DMS53 (cell line): ENCODE measurements at regions not wholly inside any gene's neighbourhood (a gene's known extent, or its start where the extent isn't known, plus 50 kb on each side); places are given as distances from the start of the nearest gene placed in this dataset.
"Not testable (repeated sequence)": the region's sequence is repeated elsewhere in the genome, so short reads cannot be mapped to it uniquely, and the experiment has no call there.

Experiments used
- DNase-seq: peaks from one replicate; lab custom pipeline; 2025; lab: John Stamatoyannopoulos, UW

- no peak for DNase-seq
These were observed 95.3 kb upstream of the MAN1A1 start for GRCh38 chr6:119444642-119445557.

DNA sequence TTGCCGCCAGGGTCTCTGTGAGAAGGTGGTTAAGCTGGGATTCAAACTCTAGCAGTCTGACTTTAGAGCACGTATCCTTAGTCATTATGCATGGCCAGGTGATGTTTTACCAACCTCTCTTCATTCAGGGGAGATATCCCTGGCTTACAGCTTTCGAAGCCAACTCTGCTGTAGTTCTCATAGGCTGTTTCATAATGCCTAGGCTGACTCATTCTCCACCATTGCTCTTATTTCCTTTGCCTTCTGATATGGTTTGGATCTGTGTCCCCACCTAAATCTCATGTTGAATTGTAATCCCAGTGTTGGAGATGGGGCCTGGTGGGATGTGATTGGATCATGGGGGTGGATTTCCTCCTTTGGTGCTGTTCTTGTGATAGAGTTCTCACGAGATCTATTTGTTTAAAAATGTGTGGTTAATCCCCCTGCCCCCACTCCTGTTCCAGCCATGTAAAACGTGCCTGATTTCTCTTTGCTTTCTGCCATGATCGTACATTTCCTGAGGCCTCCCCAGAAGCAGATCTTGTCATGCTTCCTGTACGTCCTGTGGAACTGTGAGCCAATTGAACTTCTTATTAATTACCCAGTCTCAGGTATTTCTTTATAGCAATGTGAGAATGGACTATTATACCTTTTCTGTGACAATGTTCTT, 94.6 kb upstream of the MAN1A1 start:
- peak; percentile 11 for DNase-seq

- DNase-seq: peak; percentile 88
These were observed 93.2 kb upstream of the MAN1A1 start for GRCh38 chr6:119442776-119443184.

- no peak for DNase-seq
These were observed 91.4 kb upstream of the MAN1A1 start for GRCh38 chr6:119440953-119441352.

- no peak for DNase-seq
These were observed 87.0 kb upstream of the MAN1A1 start for GRCh38 chr6:119436583-119436982.

- no peak for DNase-seq
These were observed 82.2 kb upstream of the MAN1A1 start for GRCh38 chr6:119431799-119432198.

- DNase-seq: no peak
These were observed 81.2 kb upstream of the MAN1A1 start for GRCh38 chr6:119430805-119431204.

DNA sequence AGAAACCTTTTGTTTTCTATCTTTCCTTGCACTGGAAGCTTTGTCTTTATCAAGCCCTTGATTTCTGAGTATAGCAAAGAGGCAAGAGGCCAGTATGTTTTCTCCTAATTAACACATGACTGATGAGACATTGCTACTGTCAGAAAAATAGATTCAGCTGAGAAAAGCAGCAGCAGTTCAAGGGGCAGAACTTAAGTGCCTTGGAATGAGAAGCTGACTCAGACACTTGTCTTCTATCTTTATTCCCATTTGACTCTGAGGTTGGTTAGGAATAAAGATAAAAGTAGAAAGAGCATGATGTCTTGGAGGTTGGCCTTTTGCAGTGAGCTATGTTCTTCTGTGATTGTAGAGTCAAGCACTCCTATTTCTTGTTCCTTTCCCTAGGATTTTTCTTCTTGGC, 79.1 kb upstream of the MAN1A1 start:
- DNase-seq: no peak

- peak; percentile 10 for DNase-seq
These were observed 77.1 kb upstream of the MAN1A1 start for GRCh38 chr6:119426619-119427018.

- DNase-seq: no peak
These were observed 74.4 kb upstream of the MAN1A1 start for GRCh38 chr6:119423996-119424395.

DNA sequence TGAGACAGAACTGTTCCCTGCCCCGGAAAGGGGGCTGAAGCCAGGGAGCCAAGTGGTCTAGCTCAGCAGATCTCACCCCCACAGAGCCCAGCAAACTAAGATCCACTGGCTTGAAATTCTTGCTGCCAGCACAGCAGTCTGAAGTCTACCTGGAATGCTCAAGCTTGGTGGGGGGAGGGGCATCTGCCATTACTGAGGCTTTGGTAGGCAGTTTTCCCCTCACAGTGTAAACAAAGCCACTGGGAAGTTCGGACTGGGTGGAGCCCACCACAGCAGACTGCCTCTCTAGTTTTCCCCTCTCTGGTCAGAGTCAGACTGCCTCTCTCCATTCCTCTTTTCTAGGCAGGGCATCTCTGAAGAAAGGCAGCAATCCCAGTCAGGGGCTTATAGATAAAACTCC, 68.5 kb upstream of the MAN1A1 start:
- not testable (repeated sequence) for DNase-seq

DNA sequence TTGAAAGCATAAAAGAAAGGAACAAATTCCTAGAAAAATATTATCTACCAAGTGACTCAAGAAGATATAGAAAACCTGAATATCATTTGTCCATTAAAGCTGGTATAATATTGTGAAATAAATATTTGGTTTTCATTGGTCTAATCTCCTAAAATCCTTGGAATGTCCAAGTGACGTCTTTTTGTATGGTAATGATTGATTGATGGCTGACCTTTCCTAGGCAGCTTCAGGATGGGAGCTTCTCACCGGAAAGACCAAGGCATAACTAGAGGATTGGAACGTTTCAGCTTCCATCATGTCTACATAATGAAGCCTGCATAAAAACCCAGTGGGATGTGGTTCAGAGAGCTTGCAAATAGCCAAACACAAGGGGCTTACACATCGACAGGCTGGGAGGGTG, 57.6 kb upstream of the MAN1A1 start:
- no peak for DNase-seq

DNA sequence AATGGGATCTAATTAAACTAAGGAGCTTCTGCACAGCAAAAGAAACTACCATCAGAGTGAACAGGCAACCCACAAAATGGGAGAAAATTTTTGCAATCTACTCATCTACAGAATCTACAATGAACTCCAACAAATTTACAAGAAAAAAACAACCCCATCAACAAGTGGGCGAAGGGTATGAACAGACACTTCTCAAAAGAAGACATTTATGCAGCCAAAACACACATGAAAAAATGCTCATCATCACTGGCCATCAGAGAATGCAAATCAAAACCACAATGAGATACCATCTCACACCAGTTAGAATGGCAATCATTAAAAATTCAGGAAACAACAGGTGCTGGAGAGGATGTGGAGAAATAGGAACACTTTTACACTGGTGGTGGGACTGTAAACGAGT, 55.6 kb upstream of the MAN1A1 start:
- DNase-seq: not testable (repeated sequence)
